ENCODE measurements at regions not wholly inside any gene's neighbourhood (a gene's known extent, or its start where the extent isn't known, plus 50 kb on each side); places are given as distances from the start of the nearest gene placed in this dataset.

GRCh38 chr12:24739106-24739779 is 209.7 kb downstream of the BCAT1 start:
- no peaks in the 10 kb centered on the region for H3K9me1 ChIP-seq (ENCODE audit: insufficient read depth, low read length)
- H3K18ac ChIP-seq (ENCODE audit: low read depth, low read length), result no peak overlapping the region
- ATAC-seq (ENCODE audit: low read depth) (no peak), DNase-seq (no peak)
- in situ Hi-C loops (cut with MboI; ENCODE audit: low sequenced_read_pairs) (no loop called here), intact Hi-C loops (cut with micrococcal nuclease) (loop anchor here (10.0 kb wide), 1 partner anchor 624 kb away; no protein-coding TSS in a partner anchor), dilution Hi-C loops (cut with HindIII; ENCODE audit: low sequenced_read_pairs, unreplicated experiment) (no loop called here)
- H2AFZ ChIP-seq (replicated peaks; ENCODE audit: low read length, poor library complexity), result no peak overlapping the region
- H3K36me3 ChIP-seq (ENCODE audit: control insufficient read depth, insufficient read depth, low read length), result no peaks in the 10 kb centered on the region
- H3K4me1 ChIP-seq (ENCODE audit: control insufficient read depth, insufficient read depth, low read length), result no peaks in the 10 kb centered on the region; the same call in 1 of the 2 replicates
- no peak overlapping the region for H2BK5ac ChIP-seq (ENCODE audit: low read depth, low read length, poor library complexity, severe bottlenecking)
- H3K27ac ChIP-seq (ENCODE audit: insufficient read depth, low read length), result no peak overlapping the region
- H3K9me3 ChIP-seq (ENCODE audit: control insufficient read depth, insufficient read depth, low read length), result no peaks in the 10 kb centered on the region
- no peak overlapping the region for H3K4me3 ChIP-seq (ENCODE audit: insufficient read depth, low read depth, low read length)
- POLR2A ChIA-PET (ENCODE audit: unreplicated experiment), result no interaction called here
- H4K20me1 ChIP-seq (ENCODE audit: insufficient read depth, low read length), result no peaks in the 10 kb centered on the region
- no peak for TF ChIP-seq RCOR1 (IDR thresholded peaks at IDR 0.05; ENCODE audit: insufficient replicate concordance, low read length)
- TF ChIP-seq MXI1 (IDR thresholded peaks at IDR 0.05; ENCODE audit: borderline replicate concordance, low read depth, low read length), result no peak
- TF ChIP-seq MAFK (IDR thresholded peaks at IDR 0.05; ENCODE audit: low read depth, low read length), result no peak
- TF ChIP-seq CTCF (conservative IDR thresholded peaks at IDR 0.05; ENCODE audit: low read depth, low read length), result no peak
- no peak for TF ChIP-seq NFE2L2 (IDR thresholded peaks at IDR 0.05; ENCODE audit: low read depth, low read length)
- TF ChIP-seq RFX5 (IDR thresholded peaks at IDR 0.05; ENCODE audit: low read depth, low read length), result no peak
- no peak for TF ChIP-seq ELK1 (IDR thresholded peaks at IDR 0.05; ENCODE audit: borderline replicate concordance, low read depth, low read length)
- no peak for TF ChIP-seq MAZ (IDR thresholded peaks at IDR 0.05; ENCODE audit: borderline replicate concordance, low read depth, low read length)
- no peak for TF ChIP-seq SMC3 (IDR thresholded peaks at IDR 0.05; ENCODE audit: low read depth, low read length)
- no peak for TF ChIP-seq CEBPB (IDR thresholded peaks at IDR 0.05; ENCODE audit: low read depth, low read length)
- no peak for TF ChIP-seq POLR2A (IDR thresholded peaks at IDR 0.05; ENCODE audit: low read depth, low read length)
- no peak for TF ChIP-seq RAD21 (IDR thresholded peaks at IDR 0.05; ENCODE audit: low read length)
- no peak for TF ChIP-seq CHD1 (IDR thresholded peaks at IDR 0.05; ENCODE audit: low read depth, low read length)
- no peak for TF ChIP-seq USF2 (IDR thresholded peaks at IDR 0.05; ENCODE audit: low read depth, low read length)
- TF ChIP-seq BHLHE40 (IDR thresholded peaks at IDR 0.05; ENCODE audit: low read depth, low read length), result no peak
- TF ChIP-seq FOS (IDR thresholded peaks at IDR 0.05; ENCODE audit: low read depth, low read length), result no peak
- no peak overlapping the region for H4K8ac ChIP-seq (ENCODE audit: low read depth in 2 of 2, low read length in 2 of 2)
- 0 out of 3 replicates have a peak overlapping the region, but pooled peaks have one; percentile 15 for H2BK15ac ChIP-seq (ENCODE audit: low read depth, low read length)
- H4K91ac ChIP-seq (ENCODE audit: insufficient read depth, low read depth, low read length), result no peak overlapping the region
- CTCF ChIA-PET, result no interaction called here
- no peak overlapping the region for H3K9ac ChIP-seq (ENCODE audit: low read depth, low read length)
- H3K4me2 ChIP-seq (ENCODE audit: low read depth, low read length), result no peak overlapping the region
- WGBS, 2 experiments (ENCODE audit: extremely low coverage in 2 of 2, insufficient read length in 1 of 2), result no CpG with 5 or more reads among the region's 2 CpGs
- no peak overlapping the region for H3K14ac ChIP-seq (replicated peaks; ENCODE audit: low read depth, low read length)
- H2BK120ac ChIP-seq (ENCODE audit: low read depth, low read length), result no peak overlapping the region
- no peak overlapping the region for H2BK20ac ChIP-seq (ENCODE audit: low read depth, low read length)
- no peak overlapping the region for H4K5ac ChIP-seq (ENCODE audit: low read depth, low read length)
- no peak overlapping the region for H3K4ac ChIP-seq (ENCODE audit: low read depth, low read length)
- H3K79me1 ChIP-seq (ENCODE audit: low read depth in 1 of 2, low read length in 2 of 2), result no peaks in the 10 kb centered on the region
- no peak overlapping the region for H2AK9ac ChIP-seq (replicated peaks; ENCODE audit: low read depth, low read length, poor library complexity)
- no peak overlapping the region for H2AK5ac ChIP-seq (ENCODE audit: low read depth, low read length)
- H3K27me3 ChIP-seq (ENCODE audit: control insufficient read depth, insufficient read depth, low read length), result no peaks in the 10 kb centered on the region
- no peak overlapping the region for H3K23ac ChIP-seq (ENCODE audit: low read depth, low read length)
- no peak overlapping the region for H3K56ac ChIP-seq (ENCODE audit: extremely low read depth, insufficient read depth, low read length)
- BruUV-seq (replicated peaks), result no TSS peak

Data from IMR-90 (cell line).